Stimulated activated naive CD4-positive, alpha-beta T cell (primary cell): ENCODE measurements at regions not wholly inside any gene's neighbourhood (a gene's known extent, or its start where the extent isn't known, plus 50 kb on each side); places are given as distances from the start of the nearest gene placed in this dataset.
"Not testable (repeated sequence)": the region's sequence is repeated elsewhere in the genome, so short reads cannot be mapped to it uniquely, and the experiment has no call there.

Experiments used
- DNase-seq, 6 experiments: peaks; one replicate each; lab custom pipeline; 2025; lab: John Stamatoyannopoulos, UW

DNA sequence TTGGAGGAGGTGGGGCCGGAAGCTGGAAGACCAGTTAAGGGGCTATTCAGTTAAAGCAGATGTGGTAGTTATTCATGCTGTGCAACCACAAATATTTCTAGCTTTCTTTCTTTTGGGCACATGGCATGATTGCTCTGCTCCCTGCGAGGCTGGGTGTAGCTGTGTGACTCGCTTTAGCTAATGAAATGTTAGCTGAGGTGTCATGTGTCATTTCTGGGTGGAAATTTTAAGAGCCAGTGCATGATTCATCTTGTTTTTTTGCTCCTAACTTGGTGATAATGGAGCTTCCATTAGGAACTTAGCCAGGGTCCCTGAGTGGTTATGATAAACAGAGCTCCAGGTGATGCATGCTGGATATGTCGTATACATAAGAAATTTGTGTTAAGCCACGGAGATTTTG lies 300.6 kb downstream of the SATB1 start:
- no peak for DNase-seq

DNA sequence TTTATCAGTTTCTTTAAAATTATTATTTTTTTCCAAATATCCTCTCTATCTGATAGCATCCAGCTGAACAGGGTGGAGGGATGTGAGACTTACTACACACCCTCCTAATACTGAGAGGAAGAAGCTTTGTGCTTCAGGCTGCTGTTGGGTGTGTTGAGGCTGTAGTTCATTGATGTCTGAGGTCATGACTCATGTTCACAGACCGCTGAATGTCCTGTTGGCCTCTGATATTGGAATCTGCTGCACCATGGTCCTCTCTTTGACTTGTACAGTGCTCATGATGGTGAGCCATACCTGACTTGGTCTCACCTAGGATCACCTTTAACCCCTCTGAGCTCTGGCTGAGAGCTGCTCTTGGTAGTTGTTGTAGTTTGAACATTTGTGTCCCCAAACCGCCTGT lies 302.9 kb downstream of the SATB1 start:
- no peak for DNase-seq

GRCh38 chr3:18121020-18121419 lies 304.1 kb downstream of the SATB1 start:
- no peak for DNase-seq

GRCh38 chr3:18119866-18120265 lies 305.3 kb downstream of the SATB1 start:
- DNase-seq, result no peak

DNA sequence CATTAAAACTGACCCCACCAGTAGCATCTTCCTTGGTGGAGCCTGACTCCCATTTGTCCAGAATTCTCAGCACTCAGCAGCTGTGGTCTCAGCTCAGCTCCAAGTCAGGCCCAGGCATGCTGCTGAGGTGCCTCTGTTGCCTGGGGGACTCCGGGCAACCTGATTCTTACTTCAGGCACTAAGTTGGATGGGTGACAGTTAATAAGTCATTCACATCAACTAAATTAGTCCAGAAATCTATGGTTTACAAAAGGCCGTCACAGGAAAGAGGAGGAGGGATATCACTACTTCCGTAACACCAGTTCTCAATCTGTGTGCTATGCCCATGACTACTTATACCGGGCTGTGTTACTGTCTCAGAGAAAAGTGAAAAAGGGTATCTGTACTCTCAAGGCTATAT lies 310.2 kb downstream of the SATB1 start:
- no peak for DNase-seq

DNA sequence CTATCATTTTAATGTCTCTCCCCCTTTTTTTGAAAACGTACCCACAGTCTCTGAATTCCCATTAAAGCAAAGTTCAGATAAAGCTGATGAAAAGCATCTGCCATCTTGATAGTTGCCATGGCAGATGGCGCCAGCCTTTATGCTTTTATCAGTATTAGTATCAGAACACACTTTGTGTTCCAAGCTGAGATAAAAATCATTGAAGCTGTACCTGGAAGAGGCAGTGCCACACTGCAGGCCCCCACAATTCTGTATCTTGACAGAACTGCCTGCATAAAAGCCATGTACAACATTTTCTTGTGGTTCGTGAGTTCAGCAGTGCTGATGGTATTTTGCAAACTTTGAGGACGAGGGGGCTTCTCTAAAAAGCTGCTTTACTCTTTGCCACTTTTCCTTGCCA lies 311.7 kb downstream of the SATB1 start:
- no peak for DNase-seq

GRCh38 chr3:18112674-18113375 lies 312.3 kb downstream of the SATB1 start:
- no peak for DNase-seq

GRCh38 chr3:18111796-18112232 lies 313.3 kb downstream of the SATB1 start:
- DNase-seq, result peak in 1 of 6 experiments; percentile 11

DNA sequence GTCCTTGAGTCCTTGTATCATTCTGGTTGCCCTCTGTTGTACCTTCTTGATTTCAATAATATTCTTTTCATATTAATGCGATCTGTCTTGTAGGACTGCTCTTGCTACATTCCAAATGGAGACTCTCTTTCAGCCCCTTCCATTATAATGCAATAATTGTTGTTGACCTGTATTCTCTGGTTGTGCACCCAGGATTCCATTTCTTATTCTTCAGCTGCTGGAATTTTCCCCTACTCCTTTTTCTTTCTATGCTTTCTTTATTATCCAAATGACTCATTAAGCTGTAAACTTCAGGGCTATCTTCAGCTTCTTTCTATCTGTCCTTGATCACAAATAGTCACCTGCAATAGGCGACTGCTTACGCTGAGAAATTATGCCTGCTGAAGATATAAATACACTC lies 321.5 kb downstream of the SATB1 start:
- DNase-seq, result no peak

GRCh38 chr3:18100121-18100520 lies 325.0 kb downstream of the SATB1 start:
- no peak for DNase-seq

DNA sequence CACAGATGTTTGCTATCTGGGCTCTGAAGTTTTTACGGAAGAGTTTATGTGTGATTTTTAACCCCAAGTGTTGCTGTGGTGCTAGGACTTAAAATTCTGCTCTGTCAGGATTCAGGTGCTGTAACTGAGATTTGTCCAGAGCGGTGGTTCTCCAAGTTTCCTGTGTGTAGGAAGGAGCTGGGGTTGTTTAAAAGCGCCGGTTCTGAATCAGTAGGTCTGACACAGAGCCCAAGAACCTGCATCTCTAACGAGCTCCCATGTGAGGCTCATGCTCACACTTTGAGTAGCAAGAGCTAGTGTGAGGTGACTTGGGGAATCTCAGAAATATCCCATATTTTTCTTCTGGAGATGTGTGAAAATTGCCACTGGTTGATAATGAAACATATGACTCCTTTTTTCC lies 325.5 kb downstream of the SATB1 start:
- DNase-seq, result no peak

DNA sequence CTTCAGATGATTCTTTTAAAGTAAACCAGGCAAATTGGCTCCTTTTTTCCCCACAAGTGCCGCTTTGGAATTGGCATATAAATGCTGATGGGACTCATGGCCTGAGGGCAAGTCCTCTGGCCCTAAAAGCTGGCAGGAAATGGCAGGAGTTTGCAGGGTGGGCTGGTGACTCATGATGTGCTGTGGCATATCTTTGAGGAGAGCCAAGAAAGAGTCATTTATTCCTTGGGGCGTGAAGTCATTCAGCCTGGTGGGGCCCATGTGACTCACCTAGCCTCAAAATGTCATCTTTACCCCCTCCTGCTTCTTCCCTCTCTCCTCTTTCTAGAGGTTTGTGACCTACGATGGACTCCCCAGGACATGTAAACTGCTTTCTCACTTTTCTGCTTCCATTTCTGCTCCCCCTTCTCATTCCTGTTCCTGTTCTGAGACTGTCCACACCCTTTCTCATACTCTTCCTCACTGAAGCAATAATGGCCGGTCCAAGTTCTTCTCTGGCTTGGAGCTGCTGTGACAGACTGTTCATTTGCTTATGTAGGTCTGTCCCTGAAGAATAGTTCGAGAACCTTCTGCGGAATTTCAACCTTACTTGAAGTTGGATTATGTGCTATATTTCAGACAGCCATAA lies 326.1 kb downstream of the SATB1 start:
- DNase-seq, result no peak

DNA sequence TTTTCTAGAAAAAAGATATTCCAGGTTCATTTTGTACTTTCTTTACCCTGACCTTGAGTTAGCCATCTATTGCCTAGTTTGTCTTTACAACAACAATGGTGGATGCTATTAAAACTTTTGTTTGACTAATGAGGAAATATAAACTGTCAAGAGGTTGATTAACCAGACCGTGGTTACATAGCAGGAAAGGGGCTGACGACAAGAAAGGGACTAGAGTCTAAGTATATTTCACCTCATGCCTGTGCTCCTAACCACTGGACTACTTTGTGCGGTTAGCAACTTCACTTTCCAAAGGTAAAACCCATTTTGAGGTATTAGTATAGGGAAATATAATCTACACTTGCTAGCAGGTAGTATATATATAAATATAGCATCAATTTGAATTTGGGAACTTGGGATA lies 327.1 kb downstream of the SATB1 start:
- no peak for DNase-seq

DNA sequence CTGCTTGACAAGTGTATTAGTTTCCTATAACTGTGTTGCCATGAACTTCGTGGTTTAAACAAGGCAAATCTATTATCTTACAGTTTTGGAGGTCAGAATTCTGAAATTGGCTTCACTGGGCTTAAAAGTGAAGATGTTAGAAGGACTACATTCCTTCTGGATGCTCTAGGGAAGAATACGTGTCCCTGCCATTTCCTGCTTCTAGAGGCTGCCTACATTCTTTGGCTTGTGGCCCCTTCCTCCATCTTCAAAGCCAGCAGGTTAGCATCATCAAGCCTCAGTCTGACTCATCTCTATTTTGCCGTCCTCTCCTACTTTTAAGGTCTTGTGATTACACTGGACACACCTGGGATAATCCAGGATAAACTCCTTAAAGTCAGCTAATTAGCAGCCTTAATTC lies 327.7 kb downstream of the SATB1 start:
- no peak for DNase-seq

GRCh38 chr3:18092726-18093125 lies 332.4 kb downstream of the SATB1 start:
- no peak for DNase-seq

DNA sequence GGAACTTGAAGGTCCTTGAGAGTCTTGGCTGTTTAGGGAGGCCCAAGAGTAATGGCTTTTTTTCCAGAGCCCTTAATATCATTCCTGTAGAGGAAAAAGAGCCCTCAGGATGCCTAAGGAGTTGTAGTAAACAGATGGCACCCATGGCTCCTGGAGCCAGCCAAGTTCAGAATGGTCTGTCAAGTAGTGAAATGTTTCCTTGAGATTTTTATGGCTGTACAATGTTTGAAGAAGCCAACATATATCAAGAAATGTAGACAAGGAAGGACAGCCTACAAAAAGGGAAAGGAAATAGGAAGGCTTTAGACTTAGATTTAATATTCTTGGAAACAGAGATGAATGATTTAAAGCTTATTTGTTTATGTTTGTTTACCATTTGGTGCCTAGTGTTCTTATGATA lies 334.8 kb downstream of the SATB1 start:
- no peak for DNase-seq

- DNase-seq, result no peak
These were observed 337.2 kb downstream of the SATB1 start for GRCh38 chr3:18087988-18088387.

DNA sequence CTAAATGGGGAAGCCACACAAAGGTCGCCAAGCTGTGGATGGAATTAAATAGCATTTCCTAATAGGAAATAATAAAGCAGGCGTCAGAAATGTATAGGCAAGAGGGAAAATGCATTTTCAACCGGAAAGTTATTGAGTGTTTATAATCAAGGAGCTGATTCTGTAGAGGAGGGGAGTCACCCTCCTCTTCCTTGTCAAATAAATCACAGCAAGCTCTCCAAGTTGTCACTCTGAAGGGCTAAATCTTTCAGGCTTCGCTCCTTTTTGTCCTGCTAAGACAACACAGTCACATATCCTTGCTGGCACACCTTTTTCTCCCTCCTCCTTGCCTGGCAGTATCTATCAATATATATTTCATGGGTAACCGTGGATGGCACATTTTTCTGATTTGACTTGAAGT lies 338.4 kb downstream of the SATB1 start:
- DNase-seq, result no peak

DNA sequence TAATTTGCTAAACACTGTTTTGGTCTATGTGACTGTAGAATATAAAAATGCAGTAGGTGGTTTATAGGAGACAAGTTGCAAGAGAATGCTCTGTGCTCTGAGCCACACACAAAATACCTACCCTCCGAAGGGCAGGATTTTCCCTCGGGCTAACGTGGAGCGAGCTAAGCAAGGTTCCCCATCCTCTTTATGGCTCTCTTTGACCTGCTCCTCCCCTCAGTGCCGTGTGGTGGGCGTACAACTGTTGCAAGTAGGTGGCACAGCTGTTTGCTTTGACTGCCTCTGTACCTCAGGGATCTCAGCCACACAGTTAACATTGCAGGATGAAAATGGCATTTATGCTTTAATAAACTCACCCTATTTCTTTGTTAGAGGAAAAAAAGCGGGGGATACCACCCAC lies 339.1 kb downstream of the SATB1 start:
- DNase-seq, result no peak

- no peak for DNase-seq
These were observed 339.7 kb downstream of the SATB1 start for GRCh38 chr3:18085429-18085828.

DNA sequence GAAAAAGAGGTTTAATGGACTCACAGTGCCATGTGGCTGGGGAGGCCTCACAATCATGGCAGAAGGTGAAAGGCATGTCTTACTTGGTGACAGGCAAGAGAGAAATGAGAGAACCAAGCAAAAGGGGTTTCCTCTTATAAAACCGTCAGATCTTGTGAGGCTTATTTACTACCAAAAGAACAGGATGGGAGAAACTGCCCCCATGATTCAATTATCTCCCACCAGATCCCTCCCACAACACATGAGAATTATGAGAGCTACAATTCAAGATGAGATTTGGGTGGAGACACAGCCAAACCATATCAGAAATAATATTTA lies 340.8 kb upstream of the TBC1D5 start:
- DNase-seq, result not testable (repeated sequence)

- DNase-seq, result no peak
These were observed 340.3 kb upstream of the TBC1D5 start for GRCh38 chr3:18082551-18083272.

GRCh38 chr3:18080198-18080689 lies 337.8 kb upstream of the TBC1D5 start:
- no peak for DNase-seq
